HG03469 (cell line): ENCODE measurements at regions not wholly inside any gene's neighbourhood (a gene's known extent, or its start where the extent isn't known, plus 50 kb on each side); places are given as distances from the start of the nearest gene placed in this dataset.

Experiments
- ATAC-seq: cut with Tn5 transposase; IDR thresholded peaks from one replicate; pipeline ENCODE4 v1.9.1; 2021; ENCODE audit warnings: mild to moderate bottlenecking, moderate library complexity, moderate number of reproducible peaks; ENCODE audit not compliant: unreplicated experiment

DNA sequence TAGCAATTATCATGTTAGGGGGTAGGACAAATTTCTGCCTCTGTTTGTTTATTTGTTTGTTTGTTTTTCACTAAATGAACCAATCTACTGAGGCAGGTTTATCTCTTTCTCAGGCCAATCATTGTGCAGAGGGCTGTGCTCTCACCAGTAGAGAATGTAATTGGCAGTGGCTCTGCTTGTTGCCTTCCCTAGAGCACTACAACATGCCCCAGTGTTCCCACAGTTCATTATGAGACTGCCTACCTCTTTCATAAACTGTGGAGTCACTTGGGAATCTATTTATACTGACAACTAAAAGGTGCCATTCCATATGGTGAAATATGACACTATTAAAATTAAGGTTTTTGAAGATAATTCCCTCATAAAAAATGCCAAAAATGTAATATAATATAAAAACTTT lies 196.3 kb upstream of the ALCAM start:
- ATAC-seq: no peak

DNA sequence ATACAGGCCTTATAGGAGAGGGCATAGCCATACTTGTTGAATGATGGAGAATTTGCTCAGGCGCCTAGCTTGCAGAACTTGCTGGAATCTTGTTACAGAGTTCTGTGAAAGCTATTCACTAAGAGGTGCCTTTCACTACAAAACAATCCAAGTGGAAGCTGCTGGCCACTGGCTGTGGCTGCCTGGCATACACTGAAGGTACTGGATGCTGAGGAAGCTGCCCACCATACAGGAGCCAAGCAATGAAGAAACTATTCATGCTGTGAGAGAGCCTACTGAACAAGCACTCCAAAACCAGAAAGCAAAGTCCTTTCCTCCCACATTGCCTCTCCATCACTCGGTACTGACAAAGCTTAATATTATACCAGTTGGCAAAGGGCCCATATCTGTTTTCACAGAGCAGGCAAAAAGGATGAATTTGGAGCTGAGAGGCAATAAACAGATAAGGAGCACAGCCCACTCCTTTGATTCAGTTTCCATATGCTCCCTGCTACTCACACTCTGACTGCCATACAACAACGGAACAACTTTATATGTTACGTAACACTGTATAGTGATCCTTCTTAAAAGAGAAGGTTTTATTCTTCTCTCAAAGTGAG lies 192.6 kb upstream of the ALCAM start:
- ATAC-seq: no peak

DNA sequence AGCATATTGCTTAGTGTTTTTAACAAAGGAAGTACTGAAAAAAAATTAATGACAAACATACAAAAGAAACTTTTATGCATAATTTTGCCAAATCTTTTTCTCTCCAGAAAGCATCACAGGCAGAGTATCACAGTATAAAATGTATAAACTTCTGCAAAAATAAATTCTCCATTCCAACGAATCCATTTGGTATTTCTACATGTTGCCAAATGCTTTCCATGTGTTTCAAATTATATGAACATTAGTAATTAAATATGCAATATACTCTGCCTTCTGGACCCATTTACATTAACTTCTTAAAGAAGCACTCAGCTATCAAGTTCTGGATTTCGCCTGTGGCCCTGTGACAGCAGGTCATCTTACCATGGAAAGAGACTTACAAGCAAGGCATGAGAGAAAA lies 189.1 kb upstream of the ALCAM start:
- ATAC-seq: no peak

GRCh38 chr3:105187344-105187743 lies 179.4 kb upstream of the ALCAM start:
- ATAC-seq: no peak

GRCh38 chr3:105195260-105195659 lies 171.4 kb upstream of the ALCAM start:
- ATAC-seq: no peak

GRCh38 chr3:105197863-105198262 lies 168.8 kb upstream of the ALCAM start:
- no peak for ATAC-seq

DNA sequence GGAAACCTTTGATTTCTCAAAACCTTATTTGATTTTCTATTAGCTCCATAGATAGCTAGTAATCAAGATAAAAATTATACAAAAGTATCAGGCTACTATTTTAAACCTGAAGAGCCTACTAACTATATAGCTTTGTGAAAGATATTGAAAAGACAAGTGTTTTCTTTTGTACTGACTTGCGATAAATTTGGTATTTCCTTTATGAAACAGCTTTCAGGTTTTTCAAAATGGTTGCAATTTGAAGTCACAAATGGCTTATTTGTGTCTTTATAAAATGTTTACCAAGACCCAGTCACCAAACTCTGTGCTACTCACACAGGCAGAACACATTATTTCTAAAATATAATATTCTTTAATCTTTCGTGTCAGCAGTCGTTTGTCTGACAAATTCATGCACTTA lies 167.5 kb upstream of the ALCAM start:
- no peak for ATAC-seq

GRCh38 chr3:105210141-105210540 lies 156.6 kb upstream of the ALCAM start:
- ATAC-seq: no peak

DNA sequence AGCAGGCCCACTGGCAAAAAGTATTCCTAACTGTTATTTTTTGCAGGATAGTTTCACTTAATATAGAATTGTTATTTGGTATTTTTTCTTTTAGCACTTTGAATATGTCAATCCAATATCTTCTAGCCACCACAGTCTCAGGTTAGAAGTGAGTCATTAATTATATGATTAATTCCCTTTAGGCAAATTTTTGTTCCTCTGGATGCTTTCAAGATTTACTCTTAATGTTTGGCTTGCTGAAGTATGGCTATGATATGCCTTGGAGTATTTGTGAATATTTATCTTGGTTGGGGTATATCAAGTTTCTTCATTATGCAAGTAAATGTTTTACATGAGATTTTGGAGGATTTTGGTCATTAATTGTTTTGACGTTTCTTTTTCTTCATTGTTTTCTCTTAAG lies 152.1 kb upstream of the ALCAM start:
- ATAC-seq: no peak

DNA sequence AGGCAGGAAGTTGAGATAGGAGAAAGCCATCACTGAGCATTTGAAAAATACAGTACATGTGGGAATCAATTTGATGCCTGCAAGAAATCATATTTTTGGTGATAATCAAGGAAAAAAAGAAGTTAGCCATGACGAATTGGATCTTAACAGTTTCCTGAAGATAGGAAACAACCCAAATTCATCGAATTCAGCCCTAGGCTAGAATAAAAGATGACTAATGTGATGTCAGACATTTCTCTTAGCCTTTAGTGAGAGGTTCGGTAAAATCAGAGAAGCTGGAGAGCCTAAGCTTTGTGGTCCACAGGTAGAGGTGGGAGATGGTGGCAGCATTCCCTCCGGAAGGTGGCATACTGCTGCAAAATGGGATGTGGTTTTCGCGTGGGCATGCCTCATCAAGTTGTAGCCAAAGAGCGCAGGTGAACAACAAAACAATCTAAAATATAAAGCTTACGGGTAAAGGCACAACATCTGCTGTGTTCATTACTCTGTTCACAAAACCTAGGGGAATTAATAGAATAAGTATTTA lies 144.1 kb upstream of the ALCAM start:
- no peak for ATAC-seq

GRCh38 chr3:105223815-105224214 lies 142.9 kb upstream of the ALCAM start:
- ATAC-seq: no peak

- ATAC-seq: no peak
These were observed 138.0 kb upstream of the ALCAM start for GRCh38 chr3:105228696-105229095.

DNA sequence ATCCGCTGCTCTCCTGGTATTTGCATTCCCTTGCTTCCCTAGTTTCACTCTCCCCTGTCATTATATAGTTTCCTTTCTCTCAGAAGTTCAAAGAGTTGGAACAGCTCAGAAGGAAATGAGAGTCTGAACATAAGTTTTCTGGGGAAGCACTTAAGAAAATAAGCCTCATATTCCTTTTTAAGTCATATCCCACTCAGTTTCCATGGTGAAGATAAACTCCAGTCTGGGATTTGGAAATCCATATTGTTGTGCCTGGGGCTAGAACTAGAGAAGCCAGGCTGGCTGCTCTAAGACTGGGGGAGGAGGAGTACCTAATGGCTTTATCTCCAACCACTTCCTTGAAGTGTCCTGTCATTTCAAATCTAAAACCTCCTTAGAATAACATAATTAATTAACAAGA lies 134.2 kb upstream of the ALCAM start:
- ATAC-seq: no peak

DNA sequence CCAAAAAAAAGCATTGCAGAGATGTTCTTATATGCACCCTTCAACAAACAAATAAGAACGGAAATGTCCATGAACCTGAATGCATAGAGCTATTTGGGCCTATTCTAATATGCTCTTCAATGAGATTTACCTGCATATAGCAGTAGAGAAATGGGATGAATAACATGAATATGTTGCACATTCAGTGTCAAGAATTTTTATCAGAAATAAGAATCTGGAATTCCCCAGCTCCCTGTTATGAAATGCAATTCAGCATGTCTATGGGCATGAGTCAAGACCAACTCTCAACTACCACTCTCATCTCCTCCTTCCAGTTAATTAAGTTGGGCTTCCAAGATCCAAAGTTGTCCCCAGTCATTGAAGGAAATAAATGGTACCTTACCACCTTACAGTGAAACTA lies 133.7 kb upstream of the ALCAM start:
- no peak for ATAC-seq

DNA sequence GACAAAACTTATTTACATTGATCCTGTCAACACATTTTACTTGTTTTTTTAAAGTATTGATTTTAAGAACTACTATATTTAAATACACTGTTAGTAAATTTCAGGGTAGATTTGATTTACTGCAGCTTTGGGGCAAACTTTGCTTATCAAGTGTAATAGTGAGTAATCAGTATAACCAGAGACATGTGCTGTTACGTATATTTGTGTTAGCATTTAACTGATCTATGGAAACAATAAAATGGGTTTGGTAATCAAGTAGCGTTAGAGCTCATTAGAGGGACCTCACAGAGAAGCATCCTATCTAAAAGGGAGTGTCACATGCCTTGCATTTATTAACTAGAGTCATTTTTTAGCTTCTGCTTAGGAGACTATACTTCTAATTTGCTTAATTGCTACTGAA lies 131.5 kb upstream of the ALCAM start:
- no peak for ATAC-seq

DNA sequence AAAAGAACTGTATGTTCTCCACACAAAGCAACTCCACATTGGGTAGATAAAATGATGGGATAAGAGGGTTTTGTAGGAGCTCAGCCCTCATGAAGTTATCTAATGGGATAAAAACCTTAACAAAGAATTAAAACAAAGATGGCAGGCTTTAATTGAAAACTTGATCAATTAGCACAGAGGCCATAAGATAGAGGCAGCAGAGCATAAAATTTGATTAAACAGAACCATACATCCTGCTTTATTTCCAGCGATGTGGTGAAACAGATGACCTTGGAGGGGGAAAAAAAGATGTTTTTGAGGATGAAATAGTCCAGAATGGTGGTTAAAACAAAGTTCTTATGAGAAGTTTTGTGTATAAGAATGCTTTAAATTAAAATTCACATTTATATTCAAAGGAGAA lies 130.9 kb upstream of the ALCAM start:
- no peak for ATAC-seq

GRCh38 chr3:105238367-105238766 lies 128.3 kb upstream of the ALCAM start:
- no peak for ATAC-seq

DNA sequence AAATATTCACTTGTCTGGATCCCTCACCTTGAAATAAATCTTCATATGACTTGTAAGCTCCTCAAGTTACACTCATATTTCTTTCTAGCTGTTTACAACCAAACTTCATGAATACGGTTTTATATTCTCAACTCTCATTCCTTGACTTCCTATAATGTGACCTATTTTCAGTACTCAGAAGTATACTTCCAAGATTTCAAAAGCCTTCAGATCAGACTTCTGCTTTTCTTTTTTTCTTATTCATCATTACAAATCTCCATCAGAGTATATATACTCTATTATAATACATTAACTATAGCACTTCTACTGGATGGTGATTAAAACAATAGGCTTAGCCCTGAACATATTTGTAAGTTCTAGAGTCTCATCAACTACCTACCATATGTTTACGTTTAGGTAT lies 123.6 kb upstream of the ALCAM start:
- no peak for ATAC-seq

- no peak for ATAC-seq
These were observed 120.2 kb upstream of the ALCAM start for GRCh38 chr3:105246536-105246935.

- no peak for ATAC-seq
These were observed 113.5 kb upstream of the ALCAM start for GRCh38 chr3:105253225-105253624.

DNA sequence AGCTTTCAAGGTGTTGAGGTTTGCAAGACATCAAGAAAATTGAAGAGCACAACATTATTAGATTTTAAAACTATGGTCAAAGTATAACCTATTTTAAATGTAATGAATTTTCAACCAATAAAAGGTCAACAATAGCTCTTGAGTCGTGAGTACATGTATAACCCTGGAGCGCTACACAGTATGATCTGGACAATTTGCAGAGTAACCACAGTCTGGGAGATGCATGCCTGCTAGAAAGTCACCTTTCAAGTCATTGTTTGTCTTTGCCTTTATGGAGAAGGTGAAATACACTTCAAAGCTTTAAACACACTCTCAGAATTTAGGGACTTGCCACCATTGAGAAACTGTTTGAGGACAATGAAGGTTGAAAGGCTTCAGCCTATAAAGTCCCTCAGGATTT lies 112.6 kb upstream of the ALCAM start:
- no peak for ATAC-seq

GRCh38 chr3:105255350-105255749 lies 111.4 kb upstream of the ALCAM start:
- ATAC-seq: no peak

- no peak for ATAC-seq
These were observed 107.2 kb upstream of the ALCAM start for GRCh38 chr3:105259496-105259895.
